ENCODE measurements at regions not wholly inside any gene's neighbourhood (a gene's known extent, or its start where the extent isn't known, plus 50 kb on each side); places are given as distances from the start of the nearest gene placed in this dataset.
"Not testable (repeated sequence)": the region's sequence is repeated elsewhere in the genome, so short reads cannot be mapped to it uniquely, and the experiment has no call there.

GRCh38 chr4:9694403-9694802 lies 87.0 kb upstream of the DRD5 start:
- not testable (repeated sequence) for TF ChIP-seq ATF3 (IDR thresholded peaks at IDR 0.05; ENCODE audit: insufficient read depth, low read depth, low read length); RFX5 (IDR thresholded peaks at IDR 0.05; ENCODE audit: borderline replicate concordance, low read depth, low read length); CTCF (IDR thresholded peaks at IDR 0.05; ENCODE audit: control extremely low read depth in 1 of 3, insufficient read depth in 1 of 3, low read depth in 1 of 3, low read length in 3 of 3); EZH2 (IDR thresholded peaks at IDR 0.05; ENCODE audit: low read depth, low read length, severe bottlenecking); ATF2 (IDR thresholded peaks at IDR 0.05; ENCODE audit: low read length); YY1 (IDR thresholded peaks at IDR 0.05; ENCODE audit: low read depth, low read length); RAD21 (IDR thresholded peaks at IDR 0.05 in 1 of 2, conservative IDR thresholded peaks at IDR 0.05 in 1 of 2; ENCODE audit: low read depth in 2 of 2, low read length in 2 of 2); ZNF274 (IDR thresholded peaks at IDR 0.05; ENCODE audit: borderline replicate concordance, extremely low read depth, low read length); CREB1 (IDR thresholded peaks at IDR 0.05); TEAD4 (IDR thresholded peaks at IDR 0.05; ENCODE audit: low read depth, low read length); SRF (IDR thresholded peaks at IDR 0.05; ENCODE audit: low read depth, low read length)

All from H1 (cell line).